ENCODE measurements at regions not wholly inside any gene's neighbourhood (a gene's known extent, or its start where the extent isn't known, plus 50 kb on each side); places are given as distances from the start of the nearest gene placed in this dataset.

GRCh38 chr3:66797889-66798560 lies 200.1 kb upstream of the KBTBD8 start:
- in situ Hi-C loops (cut with HindIII; ENCODE audit: low sequenced_read_pairs), result no loop called here

- in situ Hi-C loops (cut with HindIII; ENCODE audit: low sequenced_read_pairs), result loop anchor here (25.0 kb wide), 1 partner anchor 539 kb away; no protein-coding TSS in a partner anchor
Observed at GRCh38 chr3:66800941-66801545, 197.1 kb upstream of the KBTBD8 start.

GRCh38 chr3:66803206-66803605 lies 194.9 kb upstream of the KBTBD8 start:
- in situ Hi-C loops (cut with HindIII; ENCODE audit: low sequenced_read_pairs), result loop anchor here (25.0 kb wide), 1 partner anchor 541 kb away; no protein-coding TSS in a partner anchor

- in situ Hi-C loops (cut with HindIII; ENCODE audit: low sequenced_read_pairs), result loop anchor here (25.0 kb wide), 1 partner anchor 542 kb away; no protein-coding TSS in a partner anchor
Observed at GRCh38 chr3:66803721-66804695, 194.1 kb upstream of the KBTBD8 start.

- in situ Hi-C loops (cut with HindIII; ENCODE audit: low sequenced_read_pairs), result loop anchor here (25.0 kb wide), 1 partner anchor 547 kb away; no protein-coding TSS in a partner anchor
Observed at GRCh38 chr3:66808891-66809594, 189.1 kb upstream of the KBTBD8 start.

GRCh38 chr3:66809595-66809958 lies 188.5 kb upstream of the KBTBD8 start:
- in situ Hi-C loops (cut with HindIII; ENCODE audit: low sequenced_read_pairs), result loop anchor here (25.0 kb wide), 1 partner anchor 547 kb away; no protein-coding TSS in a partner anchor

GRCh38 chr3:66812136-66812535 lies 186.0 kb upstream of the KBTBD8 start:
- in situ Hi-C loops (cut with HindIII; ENCODE audit: low sequenced_read_pairs), result loop anchor here (25.0 kb wide), 1 partner anchor 550 kb away; no protein-coding TSS in a partner anchor

GRCh38 chr3:66812741-66813140 lies 185.4 kb upstream of the KBTBD8 start:
- in situ Hi-C loops (cut with HindIII; ENCODE audit: low sequenced_read_pairs), result loop anchor here (25.0 kb wide), 1 partner anchor 550 kb away; no protein-coding TSS in a partner anchor

GRCh38 chr3:66816090-66816761 lies 181.9 kb upstream of the KBTBD8 start:
- in situ Hi-C loops (cut with HindIII; ENCODE audit: low sequenced_read_pairs), result loop anchor here (25.0 kb wide), 1 partner anchor 554 kb away; no protein-coding TSS in a partner anchor

GRCh38 chr3:66817951-66818557 lies 180.1 kb upstream of the KBTBD8 start:
- in situ Hi-C loops (cut with HindIII; ENCODE audit: low sequenced_read_pairs), result loop anchor here (25.0 kb wide), 1 partner anchor 556 kb away; no protein-coding TSS in a partner anchor

- in situ Hi-C loops (cut with HindIII; ENCODE audit: low sequenced_read_pairs), result loop anchor here (25.0 kb wide), 1 partner anchor 558 kb away; no protein-coding TSS in a partner anchor
Observed at GRCh38 chr3:66819993-66820501, 178.1 kb upstream of the KBTBD8 start.

- in situ Hi-C loops (cut with HindIII; ENCODE audit: low sequenced_read_pairs), result loop anchor here (25.0 kb wide), 1 partner anchor 560 kb away; no protein-coding TSS in a partner anchor
Observed at GRCh38 chr3:66822186-66823008, 175.7 kb upstream of the KBTBD8 start.

GRCh38 chr3:66823009-66823397 lies 175.1 kb upstream of the KBTBD8 start:
- in situ Hi-C loops (cut with HindIII; ENCODE audit: low sequenced_read_pairs), result loop anchor here (25.0 kb wide), 1 partner anchor 561 kb away; no protein-coding TSS in a partner anchor

- in situ Hi-C loops (cut with HindIII; ENCODE audit: low sequenced_read_pairs), result loop anchor here (25.0 kb wide), 1 partner anchor 561 kb away; no protein-coding TSS in a partner anchor
Observed at GRCh38 chr3:66823532-66823931, 174.6 kb upstream of the KBTBD8 start.

- in situ Hi-C loops (cut with HindIII; ENCODE audit: low sequenced_read_pairs), result no loop called here
Observed at GRCh38 chr3:66825375-66825774, 172.7 kb upstream of the KBTBD8 start.

GRCh38 chr3:66827726-66828125 lies 170.4 kb upstream of the KBTBD8 start:
- in situ Hi-C loops (cut with HindIII; ENCODE audit: low sequenced_read_pairs), result no loop called here

GRCh38 chr3:66828303-66828702 lies 169.8 kb upstream of the KBTBD8 start:
- in situ Hi-C loops (cut with HindIII; ENCODE audit: low sequenced_read_pairs), result no loop called here

GRCh38 chr3:66830301-66830700 lies 167.8 kb upstream of the KBTBD8 start:
- in situ Hi-C loops (cut with HindIII; ENCODE audit: low sequenced_read_pairs), result no loop called here

Measured in DLD1 (cell line).